AG09319 (cell line): ENCODE measurements at regions not wholly inside any gene's neighbourhood (a gene's known extent, or its start where the extent isn't known, plus 50 kb on each side); places are given as distances from the start of the nearest gene placed in this dataset.

Source experiments
- DNase-seq: peaks from one replicate; pipeline ENCODE4 v3.0.0-alpha.2; 2010; ENCODE audit warnings: low read depth; ENCODE audit errors: extremely low read depth
- TF ChIP-seq, protein P1 (sequence below): IDR thresholded peaks from 2 replicates; pipeline ENCODE4 v1.5.1; 2011; ENCODE audit warnings: low read depth, mild to moderate bottlenecking, inconsistent platforms, low read length, moderate library complexity

DNA sequence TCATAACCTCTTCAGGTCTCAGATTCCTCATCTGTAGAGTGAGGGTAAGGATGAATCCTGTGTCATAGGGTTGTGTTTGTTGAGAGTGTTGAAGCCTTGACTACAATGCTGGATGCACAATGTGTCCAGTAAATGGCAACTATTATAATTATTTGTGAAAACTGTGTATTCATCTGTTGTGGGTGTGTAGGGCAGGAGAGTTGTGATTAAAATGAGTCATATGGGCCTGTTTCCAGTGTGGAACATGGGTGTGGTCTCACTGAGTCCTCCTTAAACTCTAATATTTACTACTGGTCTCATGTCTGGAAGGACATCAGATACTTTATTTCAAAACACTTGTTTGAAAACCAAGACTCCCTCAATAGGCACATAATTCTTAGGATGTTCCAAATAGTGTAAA, 208.5 kb upstream of the CASK start:
- DNase-seq = no peak
- TF ChIP-seq, protein P1, sequence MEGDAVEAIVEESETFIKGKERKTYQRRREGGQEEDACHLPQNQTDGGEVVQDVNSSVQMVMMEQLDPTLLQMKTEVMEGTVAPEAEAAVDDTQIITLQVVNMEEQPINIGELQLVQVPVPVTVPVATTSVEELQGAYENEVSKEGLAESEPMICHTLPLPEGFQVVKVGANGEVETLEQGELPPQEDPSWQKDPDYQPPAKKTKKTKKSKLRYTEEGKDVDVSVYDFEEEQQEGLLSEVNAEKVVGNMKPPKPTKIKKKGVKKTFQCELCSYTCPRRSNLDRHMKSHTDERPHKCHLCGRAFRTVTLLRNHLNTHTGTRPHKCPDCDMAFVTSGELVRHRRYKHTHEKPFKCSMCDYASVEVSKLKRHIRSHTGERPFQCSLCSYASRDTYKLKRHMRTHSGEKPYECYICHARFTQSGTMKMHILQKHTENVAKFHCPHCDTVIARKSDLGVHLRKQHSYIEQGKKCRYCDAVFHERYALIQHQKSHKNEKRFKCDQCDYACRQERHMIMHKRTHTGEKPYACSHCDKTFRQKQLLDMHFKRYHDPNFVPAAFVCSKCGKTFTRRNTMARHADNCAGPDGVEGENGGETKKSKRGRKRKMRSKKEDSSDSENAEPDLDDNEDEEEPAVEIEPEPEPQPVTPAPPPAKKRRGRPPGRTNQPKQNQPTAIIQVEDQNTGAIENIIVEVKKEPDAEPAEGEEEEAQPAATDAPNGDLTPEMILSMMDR = no peak

DNA sequence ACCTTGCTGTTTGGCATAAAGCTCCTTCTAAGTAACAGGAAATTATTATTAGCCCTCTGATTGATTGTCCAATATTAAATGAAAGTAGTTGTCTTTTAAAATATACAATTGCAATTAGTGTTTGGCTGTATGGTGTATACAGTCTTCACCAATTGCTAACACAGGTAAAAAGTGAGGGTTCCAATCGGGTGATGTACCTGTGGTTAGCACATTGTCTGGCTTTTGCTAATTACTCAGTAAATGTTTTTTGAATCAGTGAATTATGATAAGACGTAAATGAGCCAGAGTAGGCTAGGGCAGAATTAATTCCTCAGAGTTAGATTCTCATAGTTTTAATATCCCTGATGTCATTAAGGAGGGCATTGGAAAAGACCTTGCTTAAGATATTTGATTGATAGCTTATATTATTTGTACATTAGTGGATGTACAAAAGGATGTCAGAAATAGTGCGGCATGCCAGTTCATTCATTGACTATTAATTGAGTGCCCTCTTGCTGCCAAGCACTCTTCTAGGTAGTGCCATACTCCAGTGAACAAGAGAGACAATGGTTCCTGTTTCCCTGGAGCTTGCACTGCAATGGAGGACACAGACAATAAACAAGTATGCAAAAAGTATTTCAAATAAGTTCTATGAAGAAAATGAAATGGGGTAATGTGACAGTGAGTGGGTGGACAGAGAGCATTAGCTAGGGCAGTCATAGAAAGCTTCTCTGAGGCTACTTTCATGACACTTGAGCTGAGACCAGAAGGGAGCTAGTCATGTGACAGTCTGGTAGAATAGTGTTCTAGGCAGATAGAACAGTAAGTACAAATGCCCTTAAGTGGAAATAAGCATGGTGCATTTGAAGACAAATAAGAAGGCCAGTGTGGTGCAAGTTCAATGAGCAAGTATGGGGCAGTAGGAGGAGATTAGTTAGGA, 205.9 kb upstream of the CASK start:
- no peak for DNase-seq
- TF ChIP-seq, protein P1 = no peak

DNA sequence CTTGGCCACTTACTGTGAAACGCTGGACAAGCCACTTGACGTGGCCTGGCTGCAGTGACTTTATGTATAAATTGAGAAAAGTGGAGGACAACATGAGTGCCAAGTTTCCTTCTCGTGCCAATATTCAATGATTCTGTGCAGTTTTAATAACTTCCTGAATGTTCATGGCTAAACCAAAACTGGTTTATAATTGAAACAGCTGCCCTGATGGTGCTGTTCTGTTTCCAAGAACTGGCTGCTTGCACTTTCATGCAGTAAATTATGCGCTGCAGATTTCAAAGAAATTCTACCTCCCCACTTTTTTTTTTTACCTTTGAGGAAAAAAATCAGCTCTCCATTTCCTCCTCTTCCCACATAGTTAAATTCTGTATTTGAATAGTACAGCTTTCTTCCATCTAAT, 205.2 kb upstream of the CASK start:
- DNase-seq = no peak
- TF ChIP-seq, protein P1 = no peak

DNA sequence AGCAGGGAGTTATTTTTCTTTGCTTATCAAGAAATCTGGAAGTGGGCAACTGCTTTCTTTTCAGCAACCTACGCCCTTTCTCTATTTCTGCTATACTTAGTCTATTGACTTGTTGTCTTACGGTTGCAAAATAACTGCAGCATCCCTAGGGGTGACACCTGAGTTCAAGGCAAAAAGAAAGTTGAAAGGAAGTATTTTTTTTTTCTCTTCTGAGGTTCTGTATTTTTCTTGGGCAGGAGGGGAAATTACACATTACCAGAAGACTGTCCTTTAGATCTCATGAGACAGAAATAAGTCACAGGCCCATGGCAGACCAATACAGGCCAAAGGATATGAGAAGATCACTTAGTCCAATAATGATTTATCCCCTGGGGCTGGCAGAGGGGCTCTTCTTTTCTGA, 204.7 kb upstream of the CASK start:
- no peak for DNase-seq
- TF ChIP-seq, protein P1 = no peak

DNA sequence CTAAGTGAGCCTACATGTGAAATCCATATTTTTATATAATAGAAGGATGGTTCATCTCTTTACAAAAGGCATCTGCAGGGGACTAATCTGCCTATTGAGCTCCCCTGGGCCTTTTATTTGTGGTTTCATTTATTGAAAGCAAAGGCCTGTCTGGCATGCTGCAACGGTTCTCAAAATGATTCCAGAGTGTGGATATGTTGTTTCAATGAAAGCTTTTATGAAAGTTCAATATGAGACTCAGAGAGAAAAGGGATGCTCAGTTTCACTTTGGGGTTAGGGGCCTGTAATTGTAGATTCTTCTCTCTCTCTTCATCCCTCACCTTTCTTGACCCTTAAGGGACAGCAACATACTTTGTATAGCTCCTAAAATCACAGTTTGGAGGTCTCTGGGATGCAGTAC, 204.2 kb upstream of the CASK start:
- DNase-seq = no peak
- TF ChIP-seq, protein P1 = no peak

DNA sequence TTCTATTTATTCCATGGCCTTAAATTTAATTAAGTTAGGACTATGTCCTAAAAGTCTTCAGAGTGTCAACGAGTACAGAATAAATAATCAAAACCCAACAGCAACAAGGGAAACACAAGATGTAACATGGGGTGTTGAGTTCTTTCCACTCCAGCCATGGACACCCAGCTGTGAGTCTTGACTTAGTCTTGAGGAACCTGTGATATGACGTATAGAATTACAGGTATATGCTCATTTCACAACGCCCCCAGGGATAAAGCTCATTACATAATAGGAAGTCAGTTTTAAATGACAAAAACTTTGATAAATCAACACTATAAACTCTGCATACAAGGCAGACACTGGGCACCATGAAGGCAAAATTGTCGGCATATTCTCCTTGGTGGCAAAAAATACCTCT, 200.0 kb upstream of the CASK start:
- no peak for DNase-seq
- TF ChIP-seq, protein P1 = no peak

DNA sequence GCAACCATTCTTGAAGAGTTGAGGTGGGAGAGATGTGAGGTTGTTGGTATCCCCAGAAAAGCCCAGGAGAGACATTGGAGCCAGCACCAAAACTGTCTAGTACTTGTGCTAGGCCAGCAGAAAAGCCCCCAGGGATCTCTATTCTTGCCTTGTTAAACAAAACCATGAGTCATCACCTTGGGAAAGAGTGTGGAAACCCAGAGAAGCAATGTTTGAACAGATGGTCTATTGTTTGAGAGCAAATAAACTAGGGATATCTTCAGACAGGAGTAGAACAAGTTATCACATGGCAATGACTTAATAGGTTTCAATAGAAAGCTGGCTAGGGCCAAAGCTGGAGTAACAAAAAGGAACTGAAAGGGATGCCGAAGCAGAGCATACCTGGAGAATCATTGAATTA, 195.7 kb upstream of the CASK start:
- DNase-seq = no peak
- TF ChIP-seq, protein P1 = no peak
